GM19452 (cell line): ENCODE measurements at regions not wholly inside any gene's neighbourhood (a gene's known extent, or its start where the extent isn't known, plus 50 kb on each side); places are given as distances from the start of the nearest gene placed in this dataset.
"Not testable (repeated sequence)": the region's sequence is repeated elsewhere in the genome, so short reads cannot be mapped to it uniquely, and the experiment has no call there.

ENCODE experiments used
- ATAC-seq: cut with Tn5 transposase; IDR thresholded peaks from one replicate; pipeline ENCODE4 v1.9.1; 2021; ENCODE audit not compliant: unreplicated experiment

DNA sequence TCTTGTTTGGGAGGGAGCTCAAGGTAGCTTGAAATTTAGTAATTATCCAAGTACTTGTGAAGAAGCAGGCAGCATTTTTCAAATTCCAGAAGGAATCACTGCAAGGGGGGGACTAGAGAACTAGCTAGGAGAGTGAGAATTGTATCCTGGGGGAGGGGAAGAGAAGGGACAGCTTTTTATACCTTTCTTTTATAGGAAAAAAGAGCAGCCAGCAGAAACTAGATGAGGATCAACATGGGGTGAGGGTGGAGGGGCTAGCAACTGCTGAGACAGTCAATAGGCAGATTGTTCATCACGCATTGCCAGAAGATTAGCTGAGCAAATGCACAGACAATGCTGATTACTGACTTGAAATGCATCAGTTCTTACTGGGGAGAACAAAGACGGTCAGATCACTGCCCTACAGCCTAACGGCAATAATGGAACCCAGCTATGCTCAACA is 514.3 kb upstream of the CITED2 start:
- no peak for ATAC-seq

DNA sequence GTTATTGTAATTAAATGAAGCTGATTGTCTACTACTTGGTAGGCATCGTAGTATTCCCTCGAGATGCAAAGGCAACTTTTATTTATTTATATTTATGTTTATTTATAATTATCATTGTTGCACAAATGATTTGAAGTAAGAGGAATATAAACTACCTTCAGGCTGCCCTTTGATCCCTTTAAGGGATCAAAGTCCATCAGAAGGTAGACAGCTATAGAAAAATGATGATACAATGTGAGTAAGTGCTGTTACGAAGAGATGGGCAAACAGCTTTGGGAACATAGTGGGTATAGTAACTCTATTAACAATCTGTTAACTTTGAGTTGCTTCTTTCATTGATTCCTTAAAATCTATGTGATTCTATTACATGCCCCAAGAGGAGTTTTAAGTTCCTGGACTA is 512.8 kb upstream of the CITED2 start:
- ATAC-seq: no peak

DNA sequence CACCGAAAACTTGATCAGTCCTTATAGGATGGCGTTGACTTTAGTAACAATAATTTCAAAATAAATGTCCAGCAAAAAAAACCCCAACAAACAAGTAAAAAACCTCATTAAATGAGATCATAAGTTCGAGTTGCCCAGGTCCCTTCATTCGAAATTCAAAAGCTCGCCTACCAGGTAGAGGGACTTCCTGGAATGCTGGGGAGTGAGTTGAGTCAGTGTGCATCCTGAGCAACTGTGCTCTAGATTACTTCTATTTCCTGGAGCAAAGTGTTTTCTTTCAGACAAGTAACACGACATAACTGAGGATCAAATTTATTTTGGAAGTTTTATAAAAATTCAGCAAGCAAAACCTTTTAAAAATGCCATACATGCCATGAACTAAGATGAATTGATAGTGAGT is 511.9 kb upstream of the CITED2 start:
- ATAC-seq: no peak

DNA sequence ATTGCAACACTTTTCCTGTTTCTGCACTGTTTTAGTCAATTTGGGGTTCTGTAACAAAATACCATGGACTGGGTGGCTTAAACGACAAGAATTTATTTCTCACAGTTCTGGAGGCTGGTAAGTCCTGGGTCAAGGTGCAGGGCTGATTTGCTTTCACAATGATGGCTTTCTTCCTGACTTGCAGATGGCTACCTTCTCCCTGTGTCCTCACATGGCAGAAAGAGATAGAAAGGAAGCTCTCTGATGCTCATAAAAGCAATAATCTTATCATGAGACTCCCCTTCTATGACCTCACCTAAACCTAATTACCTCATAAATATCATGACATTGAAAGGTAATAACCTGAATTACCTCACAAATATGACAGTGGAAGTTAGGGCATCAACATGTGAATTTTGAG is 511.5 kb upstream of the CITED2 start:
- no peak for ATAC-seq

DNA sequence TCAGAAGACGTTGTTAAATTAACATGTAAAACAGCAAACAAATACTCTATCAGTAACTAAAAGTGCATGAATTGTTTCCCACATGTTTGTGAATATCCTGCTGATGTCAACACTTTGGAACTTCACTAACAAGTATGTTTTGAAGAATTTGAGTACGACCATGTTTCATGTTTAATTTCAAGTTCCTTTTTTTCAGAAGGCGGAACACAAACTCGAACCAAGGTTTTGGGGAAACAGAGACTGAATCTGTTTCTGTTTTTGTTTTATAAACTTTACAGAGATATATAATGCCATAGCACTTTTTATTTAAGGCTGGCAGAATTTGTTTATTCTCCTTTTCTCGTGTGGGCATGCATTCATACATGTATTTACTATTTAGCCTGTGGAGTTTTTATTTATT is 509.3 kb upstream of the CITED2 start:
- no peak for ATAC-seq

DNA sequence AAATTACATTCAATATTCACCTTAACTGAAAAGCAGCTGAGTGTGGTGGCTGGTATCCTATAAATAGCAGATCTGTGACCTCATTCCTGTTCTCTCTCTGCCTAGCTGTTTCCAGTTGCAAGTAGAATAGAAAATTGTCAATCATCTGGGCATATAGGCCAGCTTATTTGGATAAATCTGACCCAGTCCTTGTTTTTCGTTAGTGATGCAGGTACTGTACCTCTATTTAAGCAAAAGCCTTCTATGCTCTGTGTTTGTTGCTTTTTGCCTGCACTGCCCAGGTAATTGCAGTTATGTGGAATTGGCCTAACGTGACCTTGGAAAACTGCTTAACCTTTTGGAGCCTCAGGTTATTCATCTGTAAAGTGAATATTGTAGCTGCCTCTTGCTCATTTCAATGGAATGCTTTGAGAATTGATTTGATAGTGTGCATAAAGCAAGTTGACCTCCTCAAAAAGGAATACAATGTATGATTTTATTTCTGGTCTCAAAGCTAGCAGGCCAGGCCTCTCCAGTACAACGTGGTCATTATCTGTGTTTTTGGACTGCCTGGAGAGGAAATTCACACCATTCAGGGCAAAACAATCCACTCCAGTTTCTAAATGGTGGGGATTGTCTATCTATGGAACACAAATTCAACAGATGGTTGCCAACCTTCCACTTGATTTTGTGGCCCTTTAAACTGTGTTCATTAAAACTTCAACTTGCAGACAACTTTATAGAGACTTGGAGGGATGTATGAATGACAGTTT is 508.7 kb upstream of the CITED2 start:
- no peak for ATAC-seq

DNA sequence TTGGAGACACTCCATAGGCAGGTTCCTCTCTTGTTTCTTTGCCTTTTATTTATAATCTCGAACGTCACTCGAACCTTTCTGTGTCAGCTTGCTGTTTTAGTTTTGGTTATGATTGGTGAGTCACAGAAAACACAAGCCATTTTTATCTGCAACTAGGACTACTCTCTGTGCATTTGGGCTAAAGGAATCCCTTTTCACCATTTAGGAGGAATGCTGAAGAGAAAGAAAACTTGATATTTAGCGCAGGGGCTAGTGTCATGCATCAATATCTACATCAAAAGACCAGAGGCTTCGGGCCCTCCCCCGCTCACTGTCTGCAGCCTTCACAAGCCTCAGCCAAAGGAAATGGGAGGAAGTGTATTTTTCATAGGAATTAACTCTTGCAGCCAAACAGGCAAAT is 507.8 kb upstream of the CITED2 start:
- no peak for ATAC-seq

DNA sequence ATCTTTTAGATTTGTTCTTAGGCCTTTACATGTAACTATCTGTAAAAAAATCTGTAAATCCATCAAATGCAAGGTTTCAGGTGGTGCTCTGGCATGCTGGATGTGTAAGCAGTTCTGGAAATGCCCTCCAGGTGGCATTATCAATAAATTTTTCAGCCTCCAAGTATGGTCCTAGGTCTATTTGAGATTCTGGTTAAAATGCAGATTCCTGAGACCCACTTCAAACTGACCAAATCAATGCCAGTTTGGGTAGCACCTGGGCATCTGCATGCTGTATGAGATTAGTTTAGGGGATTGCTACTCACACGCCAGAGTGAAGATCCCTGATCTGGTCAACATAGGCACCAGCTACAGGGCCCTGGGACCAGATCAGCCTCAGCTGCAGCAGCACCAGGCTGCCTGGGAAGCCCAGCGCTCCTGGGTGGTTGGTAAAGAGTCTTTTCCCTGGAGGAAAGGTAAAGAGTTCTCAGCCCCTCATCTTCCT is 507.3 kb upstream of the CITED2 start:
- peak; percentile 78 for ATAC-seq

DNA sequence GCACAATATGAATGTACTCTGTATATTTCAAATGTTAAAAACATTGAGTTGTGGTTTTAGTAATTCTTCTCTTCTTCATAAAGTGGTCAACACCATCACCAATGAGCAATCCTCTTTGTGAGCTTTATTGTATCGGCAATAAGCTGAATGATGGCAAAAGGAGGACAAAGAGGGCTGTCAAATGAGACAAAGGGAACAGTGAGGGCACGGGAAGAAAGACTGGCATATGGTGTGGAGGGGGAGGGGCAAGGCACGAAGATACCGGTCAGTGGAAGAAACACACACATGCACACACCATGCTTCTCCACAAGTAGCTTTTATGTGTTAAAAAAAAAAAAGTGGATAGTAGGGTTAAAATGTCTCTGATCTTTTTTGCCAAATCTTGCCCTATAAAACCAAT is 506.8 kb upstream of the CITED2 start:
- ATAC-seq: no peak

DNA sequence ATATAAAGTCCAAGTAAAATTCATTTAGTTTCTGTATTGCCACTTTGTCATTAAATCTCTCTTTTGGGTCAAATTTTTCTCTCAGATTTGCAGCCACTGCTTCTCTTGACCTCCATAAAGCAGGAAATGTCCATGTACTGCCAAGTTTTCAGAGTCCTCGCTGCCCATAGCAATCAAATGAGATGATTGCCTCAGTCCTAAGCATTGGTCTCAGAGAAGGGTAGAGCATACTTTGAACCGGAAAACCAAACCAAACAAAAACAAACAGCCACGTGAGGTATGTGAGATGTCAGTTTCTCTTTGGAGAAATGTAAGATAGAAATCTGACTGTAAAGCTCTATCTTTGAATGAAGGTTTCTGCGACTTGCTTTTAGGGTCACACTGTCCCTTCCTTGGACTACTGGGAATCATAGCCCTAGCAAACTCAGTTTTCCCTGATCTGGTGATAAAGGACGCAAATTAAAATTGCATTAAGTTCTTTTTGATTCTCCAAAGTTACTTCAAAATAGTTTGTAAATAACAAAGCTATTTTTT is 505.4 kb upstream of the CITED2 start:
- ATAC-seq: no peak

DNA sequence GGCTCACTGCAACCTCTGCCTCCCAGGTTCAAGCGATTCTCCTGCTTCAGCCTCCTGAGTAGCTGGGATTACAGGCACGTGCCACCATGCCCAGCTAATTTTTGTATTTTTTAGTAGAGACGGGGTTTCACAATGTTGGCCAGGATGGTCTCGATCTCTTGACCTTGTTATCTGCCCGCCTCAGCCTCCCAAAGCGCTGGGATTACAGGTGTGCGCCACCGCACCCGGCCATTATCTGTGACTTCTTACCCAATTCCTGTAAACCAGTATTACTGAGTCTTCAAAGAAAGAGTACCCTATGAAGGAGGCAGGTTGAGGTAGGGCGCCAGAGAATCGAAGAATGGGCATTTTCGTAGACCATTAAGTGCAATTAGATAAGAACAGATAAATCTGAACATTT is 504.8 kb upstream of the CITED2 start:
- ATAC-seq: not testable (repeated sequence)

DNA sequence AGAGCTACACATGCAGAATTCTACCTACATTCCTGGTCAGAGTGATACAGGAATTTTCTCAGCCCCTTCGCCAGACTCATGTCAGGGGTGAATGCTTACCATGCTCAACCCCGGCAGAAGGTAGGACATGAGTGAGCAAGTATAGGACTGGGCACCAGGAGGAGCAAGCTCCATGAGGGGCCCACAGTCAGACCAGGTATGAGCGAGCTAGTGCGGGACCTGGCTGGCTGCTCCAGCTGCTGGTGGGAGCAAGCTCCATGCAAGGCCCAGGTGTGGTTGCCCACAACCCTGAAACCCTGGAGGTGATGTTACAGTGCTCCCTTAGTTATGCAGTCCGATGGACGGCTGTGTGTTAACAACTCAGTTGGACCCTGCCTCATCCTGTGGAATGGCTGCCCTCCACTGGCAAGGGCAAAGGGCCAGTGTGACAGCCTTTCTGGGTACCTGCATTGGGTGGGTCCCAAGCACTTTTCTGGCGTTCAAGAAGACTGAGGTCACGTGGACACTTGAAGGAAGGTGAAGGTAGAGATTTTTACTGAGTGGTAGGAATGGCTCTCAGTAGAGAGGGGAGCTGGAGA is 503.5 kb upstream of the CITED2 start:
- ATAC-seq: no peak

DNA sequence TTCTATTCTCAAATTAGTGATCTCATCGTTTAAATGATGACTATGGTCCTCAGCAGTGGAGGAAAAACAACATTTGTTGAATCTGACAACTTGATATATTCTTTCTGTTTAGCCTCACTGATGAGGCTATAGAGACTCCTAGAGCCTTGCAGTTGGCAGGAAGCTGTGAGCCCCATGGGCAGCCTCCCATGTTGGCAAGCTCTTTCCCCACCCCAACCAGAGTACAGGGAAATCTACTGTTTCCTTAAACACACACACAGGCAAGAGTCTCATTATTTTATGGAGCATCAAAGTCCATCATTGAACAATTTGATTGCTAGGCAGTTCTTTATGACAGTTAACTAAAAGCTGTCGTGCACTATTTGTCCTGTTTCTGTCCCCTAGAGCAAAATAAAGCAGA is 498.2 kb upstream of the CITED2 start:
- ATAC-seq: no peak

DNA sequence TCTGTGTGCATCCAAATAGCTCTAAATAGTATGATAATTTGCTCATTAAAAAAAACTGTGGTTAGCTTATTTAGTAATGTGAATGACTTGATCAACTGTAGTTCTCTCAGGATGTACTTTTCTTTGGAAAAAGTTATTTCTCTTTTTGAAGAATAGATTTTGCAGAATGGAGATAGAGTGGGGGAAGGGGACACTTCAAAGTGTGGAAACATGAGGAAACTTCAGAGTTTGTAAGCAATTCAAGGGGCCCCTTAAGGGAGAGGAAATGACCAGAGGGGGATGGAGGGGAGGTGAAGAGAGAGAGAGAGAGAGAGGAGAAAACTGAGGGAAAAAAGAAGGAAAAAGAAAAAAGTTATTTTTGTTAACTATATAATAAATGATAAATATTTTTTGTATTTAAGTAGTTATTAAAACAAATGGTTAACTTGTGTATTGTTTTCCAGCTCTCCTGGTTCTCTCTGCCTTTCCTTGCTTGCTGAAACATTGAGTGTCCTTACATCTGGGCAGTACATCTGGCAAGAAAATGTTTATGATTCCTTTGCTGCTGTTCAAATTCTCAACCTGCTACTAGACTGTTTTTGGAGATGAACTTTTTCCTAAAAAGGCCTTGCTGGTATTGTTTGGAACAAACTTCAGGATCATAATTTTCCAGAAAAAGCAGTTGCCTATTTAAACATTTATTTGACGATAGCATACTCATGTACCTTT is 497.5 kb upstream of the CITED2 start:
- ATAC-seq: no peak

DNA sequence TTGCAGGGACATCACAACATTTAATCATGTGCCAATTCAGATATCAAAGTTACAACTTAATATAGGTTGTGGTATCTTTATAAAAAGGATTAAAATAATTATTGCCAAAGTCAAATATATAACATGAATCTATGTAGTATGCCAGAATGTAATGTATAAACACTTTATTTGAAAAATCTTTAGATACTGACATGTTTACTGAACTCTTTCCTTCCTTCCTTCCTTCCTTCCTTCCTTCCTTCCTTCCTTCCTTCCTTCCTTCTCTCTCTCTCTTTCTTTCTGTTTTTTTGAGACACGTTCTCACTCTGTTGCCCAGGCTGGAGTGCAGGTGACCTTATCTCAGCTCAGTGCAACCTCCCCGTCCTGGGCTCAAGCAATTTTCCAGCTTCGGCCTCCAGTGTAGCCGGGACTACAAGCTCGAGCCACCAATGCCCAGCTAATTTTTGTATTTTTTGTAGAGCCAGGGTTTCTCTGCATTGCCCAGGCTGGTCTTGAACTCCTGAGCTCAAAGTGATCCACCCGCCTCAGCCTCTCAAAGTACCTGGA is 496.8 kb upstream of the CITED2 start:
- ATAC-seq: no peak

DNA sequence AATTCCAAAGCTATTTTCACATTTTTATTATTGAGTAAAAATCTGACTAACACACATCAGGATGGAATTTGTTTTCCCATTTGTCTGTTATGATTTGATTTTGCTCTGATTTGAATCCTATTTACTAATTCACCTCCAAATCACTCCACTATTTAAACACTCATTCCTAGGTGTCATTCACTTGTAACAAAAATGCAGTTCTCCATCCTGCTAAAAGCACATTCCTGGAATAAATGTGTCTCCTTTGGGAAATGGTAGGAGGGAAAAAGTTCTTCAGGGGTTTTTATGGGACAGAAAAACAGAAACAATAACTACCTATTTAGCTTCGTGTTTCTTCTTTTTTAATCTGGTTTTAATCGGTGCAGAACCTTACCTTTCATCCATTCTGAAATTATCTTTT is 494.1 kb upstream of the CITED2 start:
- ATAC-seq: no peak

DNA sequence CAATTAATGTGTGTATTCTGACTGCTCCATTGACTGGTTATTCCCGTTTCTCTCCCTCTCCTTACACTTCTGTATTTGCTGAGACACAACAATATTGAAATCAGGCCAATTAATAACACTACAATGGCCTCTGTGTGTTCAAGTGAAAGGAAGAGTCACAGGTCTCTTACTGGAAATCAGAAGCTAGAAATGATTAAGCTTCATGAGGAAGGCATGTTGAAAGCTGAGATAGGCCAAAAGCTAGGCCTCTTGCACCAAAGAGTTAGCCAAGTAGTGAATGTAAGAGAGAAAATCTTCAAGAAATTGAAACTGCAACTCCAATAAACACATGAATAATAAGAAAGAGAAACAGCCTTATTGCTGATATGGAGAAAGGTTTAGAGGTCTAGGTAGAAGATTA is 489.5 kb upstream of the CITED2 start:
- peak; percentile 65 for ATAC-seq

DNA sequence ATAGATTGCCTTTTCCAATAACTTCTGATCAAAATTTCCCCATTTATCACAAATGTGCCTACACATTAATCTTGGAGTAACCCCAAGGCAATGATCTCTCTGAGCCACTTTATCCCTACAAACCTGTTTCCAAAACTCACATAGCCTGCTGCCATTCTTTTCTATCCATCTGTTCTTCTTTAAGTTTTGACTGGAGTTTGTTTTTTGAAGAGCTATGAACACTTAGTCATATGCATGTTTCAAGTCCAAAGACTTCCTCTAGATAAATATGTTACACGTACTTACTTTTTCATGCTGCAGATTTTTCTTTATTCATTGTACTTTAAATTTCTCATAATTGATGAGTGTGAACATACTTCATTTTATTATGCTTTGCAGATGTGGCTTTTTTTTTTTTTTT is 488.9 kb upstream of the CITED2 start:
- no peak for ATAC-seq

DNA sequence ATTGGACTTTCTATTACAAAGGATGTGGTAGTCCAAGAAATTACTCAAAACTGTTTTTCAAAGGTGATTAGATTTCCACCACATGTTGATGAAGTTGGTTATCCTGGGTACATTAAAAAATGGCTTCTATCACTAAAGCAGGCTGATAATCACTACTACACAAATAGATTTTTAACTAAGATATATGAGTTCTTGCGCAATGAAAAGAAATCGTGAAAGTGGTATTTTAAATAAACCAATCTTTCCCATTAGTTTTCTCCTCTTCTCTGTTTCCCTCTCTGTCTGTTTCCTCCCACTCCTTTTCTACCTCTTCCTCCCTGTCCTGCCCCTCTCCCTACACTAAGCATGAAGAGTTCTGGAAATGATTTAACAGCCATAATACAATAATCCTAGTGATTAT is 487.9 kb upstream of the CITED2 start:
- ATAC-seq: no peak

DNA sequence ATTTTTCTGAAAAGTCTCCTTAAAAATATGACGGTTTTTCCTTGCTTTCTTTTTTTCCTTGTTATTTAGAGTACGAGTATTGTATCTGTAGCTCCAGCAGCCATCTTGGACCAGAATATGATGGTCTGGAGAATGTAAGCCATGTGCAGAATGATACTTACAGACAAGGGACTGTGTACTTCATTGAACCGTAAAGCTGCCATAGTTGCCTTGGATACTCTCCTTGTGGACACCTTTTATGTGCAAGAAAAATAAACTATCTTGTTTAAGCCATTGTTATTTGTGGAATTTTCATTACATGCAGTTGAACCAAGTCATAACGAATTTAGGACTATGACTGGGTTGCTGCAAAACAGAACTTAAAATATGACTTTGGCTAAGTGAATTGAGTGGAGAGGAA is 485.8 kb upstream of the CITED2 start:
- ATAC-seq: no peak

DNA sequence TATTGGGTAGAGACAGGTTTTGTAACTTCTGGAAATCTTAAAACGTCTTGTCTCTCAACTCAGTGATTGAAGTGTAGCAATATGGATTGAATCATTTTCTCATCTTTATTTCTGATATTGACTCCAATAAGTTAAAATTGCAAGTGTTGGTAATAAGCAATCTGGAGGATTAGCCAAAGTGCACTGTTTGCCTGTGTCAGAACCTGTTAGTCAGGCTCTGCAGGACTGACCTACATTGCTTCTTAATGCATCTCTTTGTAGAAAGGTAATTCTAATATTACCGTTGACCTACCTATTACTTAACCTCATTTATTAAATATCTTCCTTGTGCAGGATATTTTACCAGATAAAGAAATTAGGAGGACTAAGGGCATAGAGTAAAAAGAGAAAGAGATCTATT is 484.0 kb upstream of the CITED2 start:
- ATAC-seq: no peak

DNA sequence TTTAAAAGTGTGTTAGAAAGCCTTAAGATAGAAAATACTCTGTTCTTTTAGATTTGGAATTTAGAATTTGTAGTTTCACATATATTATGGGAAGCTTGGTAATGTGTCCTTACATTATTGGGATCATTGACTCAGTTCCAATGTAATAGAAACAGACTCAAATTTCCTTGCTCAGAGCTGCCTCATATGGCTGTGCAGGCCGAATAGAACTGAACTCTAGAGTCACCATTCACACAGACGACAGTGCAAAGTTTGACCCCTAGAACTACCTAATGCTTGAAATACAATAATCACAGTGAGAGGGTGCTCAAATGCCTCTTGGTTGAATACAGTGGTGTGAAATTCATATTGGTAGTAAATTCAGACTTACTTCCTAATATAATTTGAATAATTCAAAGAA is 482.7 kb upstream of the CITED2 start:
- ATAC-seq: no peak
